GM21528 (cell line): ENCODE measurements at regions not wholly inside any gene's neighbourhood (a gene's known extent, or its start where the extent isn't known, plus 50 kb on each side); places are given as distances from the start of the nearest gene placed in this dataset.

Experiments used
- ATAC-seq: cut with Tn5 transposase; IDR thresholded peaks from one replicate; pipeline ENCODE4 v1.9.1; 2021; ENCODE audit warnings: mild to moderate bottlenecking, moderate library complexity; ENCODE audit not compliant: unreplicated experiment, low FRiP score

- ATAC-seq: no peak
Measured at GRCh38 chr17:73942703-73943415, 260.6 kb upstream of the RPL38 start.

GRCh38 chr17:73943416-73944110 is 259.9 kb upstream of the RPL38 start:
- ATAC-seq: no peak

- no peak for ATAC-seq
Measured at GRCh38 chr17:73944366-73944765, 259.1 kb upstream of the RPL38 start.

GRCh38 chr17:73947281-73947965 is 256.1 kb upstream of the RPL38 start:
- no peak for ATAC-seq

- ATAC-seq: no peak
Measured at GRCh38 chr17:73947966-73948355, 255.5 kb upstream of the RPL38 start.

GRCh38 chr17:73949903-73950592 is 253.4 kb upstream of the RPL38 start:
- ATAC-seq: no peak

- no peak for ATAC-seq
Measured at GRCh38 chr17:73950593-73950914, 252.9 kb upstream of the RPL38 start.

GRCh38 chr17:73952082-73952479 is 251.4 kb upstream of the RPL38 start:
- no peak for ATAC-seq

GRCh38 chr17:73952480-73953205 is 250.8 kb upstream of the RPL38 start:
- no peak for ATAC-seq

GRCh38 chr17:73953206-73954033 is 250.1 kb upstream of the RPL38 start:
- ATAC-seq: no peak

GRCh38 chr17:73954951-73955350 is 248.5 kb upstream of the RPL38 start:
- no peak for ATAC-seq

GRCh38 chr17:73955616-73956015 is 247.9 kb upstream of the RPL38 start:
- no peak for ATAC-seq

GRCh38 chr17:73956169-73956568 is 247.3 kb upstream of the RPL38 start:
- no peak for ATAC-seq

GRCh38 chr17:73956595-73957465 is 246.6 kb upstream of the RPL38 start:
- no peak for ATAC-seq

GRCh38 chr17:73957564-73957963 is 245.9 kb upstream of the RPL38 start:
- no peak for ATAC-seq

GRCh38 chr17:73958453-73958852 is 245.0 kb upstream of the RPL38 start:
- ATAC-seq: no peak

GRCh38 chr17:73960469-73960868 is 243.0 kb upstream of the RPL38 start:
- ATAC-seq: no peak

- ATAC-seq: no peak
Measured at GRCh38 chr17:73962308-73962707, 241.2 kb upstream of the RPL38 start.

GRCh38 chr17:73968680-73969079 is 234.8 kb upstream of the RPL38 start:
- ATAC-seq: no peak
